Pulmonary artery endothelial cell (primary cell): ENCODE measurements at regions not wholly inside any gene's neighbourhood (a gene's known extent, or its start where the extent isn't known, plus 50 kb on each side); places are given as distances from the start of the nearest gene placed in this dataset.
"Not testable (repeated sequence)": the region's sequence is repeated elsewhere in the genome, so short reads cannot be mapped to it uniquely, and the experiment has no call there.

Experiments used
- DNase-seq: peaks from one replicate; pipeline ENCODE4 v3.0.0-alpha.2; 2011; ENCODE audit warnings: low read depth, low spot score

DNA sequence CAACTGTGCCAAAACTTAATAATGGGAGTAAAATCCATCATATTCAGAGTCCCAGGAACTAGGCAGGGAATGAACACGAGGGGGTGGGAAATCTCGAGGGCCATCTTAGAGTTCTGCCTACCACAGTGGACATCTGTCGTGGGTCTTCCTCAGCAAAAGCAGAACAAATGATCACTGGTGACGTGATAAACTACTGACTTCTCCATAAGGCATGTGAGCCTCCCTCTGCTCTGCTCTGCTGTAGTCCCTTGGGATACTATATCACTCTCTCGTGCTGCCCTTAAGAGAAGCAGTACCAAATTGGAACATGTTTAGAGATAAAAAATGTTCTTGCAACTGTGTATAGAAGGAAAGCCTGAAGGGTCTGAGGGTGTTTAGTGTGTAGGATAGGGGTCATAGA lies 180.5 kb downstream of the SPDYE17 start:
- not testable (repeated sequence) for DNase-seq

DNA sequence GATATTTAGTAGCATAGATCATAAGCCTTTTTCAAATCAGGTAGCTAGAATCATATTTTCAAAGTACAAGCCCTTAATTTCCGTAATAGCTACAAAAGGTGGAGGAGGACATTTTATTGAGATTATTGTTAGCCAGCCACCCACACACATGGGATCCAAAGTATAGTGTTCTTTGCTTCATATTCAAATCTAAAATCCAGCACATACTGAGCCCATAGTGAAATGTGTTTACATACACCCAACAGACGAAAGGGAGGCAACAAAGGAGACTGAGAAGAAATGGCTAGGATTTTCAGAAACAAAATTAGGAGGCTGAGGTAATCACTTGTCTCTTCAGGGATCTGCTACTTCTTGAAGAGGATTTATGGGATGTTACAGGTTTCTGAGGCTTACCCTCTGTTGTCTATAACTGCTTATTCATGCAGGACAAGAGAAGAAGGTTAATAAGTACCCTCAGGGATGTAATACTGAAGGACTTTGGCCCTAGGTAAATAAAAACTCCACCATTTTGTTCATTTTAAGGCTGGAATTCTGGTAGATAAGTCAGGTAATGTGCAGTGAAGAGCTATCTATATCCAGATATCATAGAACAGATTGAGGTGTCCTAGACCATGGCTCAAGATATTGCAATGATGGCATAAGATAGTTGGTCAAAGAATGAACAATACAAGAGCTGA lies 182.1 kb downstream of the SPDYE17 start:
- not testable (repeated sequence) for DNase-seq

DNA sequence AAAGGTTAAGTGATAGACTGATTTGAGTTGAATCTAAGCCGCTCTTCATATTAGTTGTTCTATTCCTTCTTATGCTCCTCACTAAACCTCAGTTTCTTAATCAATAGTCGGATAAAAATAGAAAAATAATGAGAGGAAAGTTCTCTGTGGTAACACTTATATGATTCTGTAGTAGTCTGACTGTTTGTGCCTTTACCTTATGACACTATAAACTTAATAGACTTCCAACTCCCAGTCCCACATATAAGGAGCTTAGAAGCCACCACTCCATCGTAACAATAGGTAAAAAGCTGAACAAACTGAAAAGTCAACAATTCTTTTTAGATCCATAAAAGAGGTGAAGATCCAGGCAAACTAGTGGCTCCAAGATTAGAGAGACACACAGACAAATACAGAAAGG lies 192.3 kb downstream of the SPDYE17 start:
- DNase-seq, result not testable (repeated sequence)

DNA sequence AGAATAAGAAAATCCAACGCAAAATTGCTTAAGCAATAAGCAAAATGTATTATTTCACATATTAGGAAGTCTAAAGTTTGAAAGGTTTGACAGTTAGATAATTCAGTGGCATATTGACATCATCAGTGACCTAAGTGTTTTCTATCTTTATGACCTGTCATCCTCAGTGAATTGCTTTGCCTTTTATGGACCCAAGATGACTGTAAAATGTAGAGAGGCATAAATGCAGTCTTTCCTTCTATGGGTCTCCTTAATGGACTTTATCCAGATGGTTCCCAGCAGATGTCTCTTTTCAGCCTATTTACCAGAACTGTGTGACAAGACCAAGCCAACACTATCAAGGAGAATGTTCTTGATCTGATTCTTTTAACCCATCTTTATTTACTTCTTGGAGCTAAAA lies 192.9 kb downstream of the SPDYE17 start:
- not testable (repeated sequence) for DNase-seq

DNA sequence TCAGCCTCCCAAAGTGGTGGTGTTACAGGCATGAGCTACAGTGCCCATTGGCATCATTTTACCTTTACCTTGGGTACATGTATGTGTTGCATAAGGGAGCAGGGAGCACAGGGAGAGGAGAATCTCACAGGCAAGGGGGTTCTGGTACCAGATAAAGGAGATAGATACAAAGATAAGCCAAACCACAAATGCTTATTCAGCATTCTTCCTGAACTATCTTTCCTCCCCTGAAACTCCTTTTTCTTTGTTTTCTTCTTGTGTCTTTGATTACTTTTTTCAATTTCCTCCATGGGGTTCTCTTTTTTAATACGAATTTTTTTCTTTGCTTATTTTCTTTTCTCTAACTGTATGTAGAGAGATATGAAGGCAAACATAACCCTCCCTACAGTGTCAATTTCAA lies 193.8 kb downstream of the SPDYE17 start:
- DNase-seq, result not testable (repeated sequence)

DNA sequence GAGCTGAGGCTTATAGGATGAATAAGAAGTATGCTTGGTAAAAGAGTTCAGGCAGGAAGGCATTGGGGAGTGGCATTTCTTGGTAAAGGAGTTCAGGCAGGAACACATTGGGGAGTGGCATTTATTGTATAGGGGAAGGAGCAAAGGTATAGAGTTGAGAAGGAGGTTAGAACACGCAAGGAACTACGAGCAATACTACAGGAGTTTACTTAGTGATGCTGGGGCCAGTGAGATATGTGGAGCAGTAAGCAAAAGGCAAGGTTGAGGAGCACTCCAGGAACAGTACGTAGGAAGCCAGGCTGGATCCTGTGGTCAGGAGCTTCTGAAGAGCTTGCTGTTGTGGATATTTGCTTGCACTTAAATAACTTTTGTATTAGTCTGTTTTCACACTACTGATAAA lies 202.2 kb upstream of the POMZP3 start:
- DNase-seq, result not testable (repeated sequence)

DNA sequence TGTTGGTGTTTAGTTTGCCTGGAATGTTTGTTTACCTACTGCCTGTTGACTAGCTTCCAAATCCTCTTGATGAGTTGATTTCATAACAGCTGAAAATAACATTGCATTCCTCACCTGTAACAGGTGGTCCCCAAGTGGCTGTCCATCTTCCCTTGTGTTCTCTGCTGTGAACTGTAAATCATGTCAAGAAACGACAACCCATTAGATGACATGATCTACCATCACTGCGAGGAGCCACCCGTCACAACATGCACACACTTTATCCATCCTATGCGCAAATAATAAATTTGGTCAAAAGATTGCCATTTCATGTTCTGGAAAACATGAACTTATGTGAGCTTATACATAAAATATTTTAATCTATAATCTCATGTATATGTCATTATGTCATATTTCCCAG lies 199.1 kb upstream of the POMZP3 start:
- DNase-seq, result not testable (repeated sequence)

DNA sequence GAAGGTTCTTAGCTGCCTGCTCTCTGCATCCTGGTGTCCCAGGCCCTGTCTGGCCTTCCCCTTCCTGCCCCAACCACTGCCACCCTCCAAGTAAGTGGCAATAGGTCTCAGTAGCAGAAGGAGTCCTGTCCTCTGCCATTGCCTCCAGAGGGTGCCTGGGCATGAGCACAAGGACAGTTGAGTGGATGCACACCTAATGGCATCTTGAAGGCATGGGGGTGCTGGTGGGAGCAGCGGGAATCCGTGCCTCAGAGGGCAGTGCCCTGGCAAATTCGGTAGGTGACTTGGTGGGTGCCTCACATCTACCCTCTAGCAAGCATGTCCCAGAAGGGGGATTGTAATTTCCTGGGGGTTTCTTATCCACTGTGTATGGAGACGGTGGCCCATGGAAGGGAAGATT lies 182.8 kb upstream of the POMZP3 start:
- not testable (repeated sequence) for DNase-seq

DNA sequence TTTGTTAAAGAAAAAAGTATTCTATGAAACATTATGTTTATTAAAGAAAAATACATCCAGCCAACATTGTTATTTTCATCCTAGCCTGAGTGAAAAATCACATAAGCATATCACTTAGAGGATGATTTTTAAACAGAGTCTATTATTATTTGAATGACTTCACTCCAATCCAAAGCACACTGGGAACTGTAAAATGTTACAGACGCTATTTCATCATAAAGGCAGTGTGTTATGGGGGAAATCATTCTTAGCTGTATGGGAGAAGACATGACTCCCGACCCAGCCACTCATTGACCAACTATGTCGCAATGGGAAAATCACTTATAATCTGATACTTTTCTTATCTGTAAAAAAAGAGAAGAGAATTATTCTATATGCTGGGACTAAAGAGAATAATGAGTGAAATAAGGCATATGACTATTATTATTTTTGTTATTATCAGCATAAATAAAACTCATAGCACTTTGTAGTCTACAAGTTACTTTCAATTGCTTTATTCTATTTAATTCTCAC lies 180.6 kb upstream of the POMZP3 start:
- not testable (repeated sequence) for DNase-seq

DNA sequence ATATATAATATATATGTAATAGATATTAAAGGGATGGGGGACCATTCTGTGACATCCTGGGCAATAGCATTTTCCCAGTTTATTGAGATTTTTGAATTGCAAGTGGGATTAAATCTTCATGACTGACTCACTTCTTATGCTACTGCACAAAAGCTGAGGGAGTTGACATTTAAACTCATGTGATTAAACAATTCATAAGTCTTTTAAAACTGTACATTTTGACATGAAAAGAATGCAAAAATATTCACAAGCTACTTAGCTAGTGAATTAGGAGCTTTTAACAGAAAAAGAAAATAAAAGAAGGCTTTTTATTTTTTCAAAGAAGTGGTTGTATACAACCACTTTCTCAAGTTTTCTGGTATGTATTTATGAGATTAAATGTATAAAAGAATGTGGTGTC lies 179.4 kb upstream of the POMZP3 start:
- DNase-seq, result not testable (repeated sequence)

DNA sequence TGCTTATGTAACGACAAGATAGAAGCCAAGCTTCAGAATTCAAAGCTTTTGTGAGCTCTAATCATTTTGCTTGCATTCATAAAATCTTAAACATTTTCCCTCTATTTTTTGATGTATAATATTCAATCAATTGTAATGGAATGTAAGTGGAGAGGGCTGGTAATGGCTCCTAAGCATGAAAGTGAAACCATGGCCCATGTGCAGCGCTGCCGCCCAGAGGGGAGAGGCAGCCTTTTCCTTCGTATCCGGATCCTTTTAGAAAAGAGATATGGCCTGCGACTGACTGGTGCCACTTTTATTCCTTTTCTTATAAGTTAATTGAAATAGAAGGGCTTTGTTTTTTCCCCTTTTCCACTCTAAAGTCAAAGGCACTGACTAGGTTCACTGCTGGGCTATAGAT lies 178.9 kb upstream of the POMZP3 start:
- DNase-seq, result not testable (repeated sequence)

DNA sequence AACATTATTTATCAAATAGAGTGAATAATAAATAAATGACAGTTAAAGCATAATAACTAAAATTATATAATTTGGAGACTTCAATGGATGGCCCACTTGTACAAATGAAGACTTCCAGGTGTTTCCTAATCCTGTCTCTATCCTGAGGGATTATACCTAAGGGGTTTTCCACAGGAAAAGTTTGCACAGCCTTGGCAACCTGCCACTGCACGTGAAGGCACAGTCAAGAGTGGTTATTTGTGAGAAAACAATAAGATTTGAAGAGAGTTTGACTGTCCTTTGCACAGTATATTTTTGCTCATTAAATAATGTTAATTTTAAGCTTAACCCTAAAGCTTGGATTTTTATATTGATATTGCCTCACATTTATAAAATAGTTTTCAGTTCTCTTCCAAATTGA lies 178.2 kb upstream of the POMZP3 start:
- peak; percentile 15 for DNase-seq

DNA sequence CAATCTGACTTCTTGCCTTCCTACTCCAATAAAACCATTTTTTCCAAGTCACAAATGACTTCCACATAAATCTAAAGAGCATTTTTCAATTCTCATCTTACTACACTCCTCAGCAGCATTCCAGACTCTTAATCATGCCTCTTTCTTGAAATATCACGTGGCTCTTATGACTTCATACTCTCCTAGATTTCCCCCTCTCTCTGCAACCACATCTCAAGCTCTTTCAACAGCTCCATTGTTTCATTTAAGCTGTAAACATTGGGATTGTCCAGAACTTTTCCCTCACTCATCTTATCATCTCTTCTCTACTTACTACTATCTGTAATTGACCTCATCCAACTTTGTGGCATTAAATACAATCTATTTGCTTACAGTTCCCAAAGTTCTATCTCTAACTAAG lies 170.6 kb upstream of the POMZP3 start:
- not testable (repeated sequence) for DNase-seq

DNA sequence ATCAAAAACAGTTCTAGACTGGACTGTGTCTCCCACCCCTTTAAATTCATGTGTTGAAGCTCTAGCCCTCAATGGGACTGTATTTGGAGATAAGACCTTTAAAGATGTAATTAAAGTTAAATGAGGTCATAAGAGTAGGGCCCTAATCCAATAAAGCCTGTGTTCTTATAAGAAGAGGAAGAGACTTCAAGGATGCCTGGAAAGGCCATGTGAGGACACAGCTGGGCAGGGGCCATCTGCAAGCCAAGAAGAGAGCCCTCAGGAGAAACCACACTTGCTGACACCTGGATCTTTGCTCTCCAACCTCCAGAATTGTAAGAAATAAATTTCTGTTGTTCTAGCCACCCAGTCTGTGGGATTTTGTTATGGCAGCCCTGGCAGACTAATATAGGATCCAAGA lies 153.6 kb upstream of the POMZP3 start:
- DNase-seq, result not testable (repeated sequence)

DNA sequence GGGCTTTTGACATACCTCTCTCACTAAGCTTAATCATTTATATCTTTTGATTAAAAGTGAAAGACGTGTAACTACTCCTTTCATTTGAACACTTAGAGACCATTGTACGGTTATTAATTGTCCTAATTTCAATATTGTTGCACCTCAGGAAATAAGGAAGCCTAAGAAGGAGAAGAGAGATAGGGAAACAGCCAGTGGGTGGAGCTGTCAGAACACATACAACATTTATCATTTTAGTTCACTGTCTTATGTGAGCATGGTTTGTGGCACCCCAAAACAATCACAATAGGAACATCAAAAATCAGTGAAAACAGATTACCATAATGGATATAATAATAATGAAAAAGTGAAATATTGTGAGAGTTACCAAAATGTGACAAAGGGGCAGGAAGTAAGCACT lies 147.2 kb upstream of the POMZP3 start:
- DNase-seq, result not testable (repeated sequence)

DNA sequence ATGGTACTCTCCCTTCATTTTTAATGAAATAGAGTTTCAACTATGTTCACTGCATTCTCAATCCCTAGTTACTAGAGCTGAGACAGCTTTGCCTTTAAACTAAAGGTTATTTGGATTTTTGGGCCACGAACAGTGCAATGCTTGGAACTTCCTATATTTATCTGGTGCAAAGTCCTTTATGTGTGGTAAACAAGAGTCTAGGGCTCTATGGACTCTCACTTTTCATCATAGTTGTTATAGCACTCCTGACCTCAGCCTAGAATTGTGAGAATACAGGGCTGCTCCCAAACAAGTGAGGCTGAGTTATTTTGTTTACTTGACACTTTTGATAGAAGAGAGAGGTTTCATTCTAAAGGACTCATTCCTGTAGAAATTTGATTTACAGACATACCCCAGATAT lies 144.9 kb upstream of the POMZP3 start:
- not testable (repeated sequence) for DNase-seq

DNA sequence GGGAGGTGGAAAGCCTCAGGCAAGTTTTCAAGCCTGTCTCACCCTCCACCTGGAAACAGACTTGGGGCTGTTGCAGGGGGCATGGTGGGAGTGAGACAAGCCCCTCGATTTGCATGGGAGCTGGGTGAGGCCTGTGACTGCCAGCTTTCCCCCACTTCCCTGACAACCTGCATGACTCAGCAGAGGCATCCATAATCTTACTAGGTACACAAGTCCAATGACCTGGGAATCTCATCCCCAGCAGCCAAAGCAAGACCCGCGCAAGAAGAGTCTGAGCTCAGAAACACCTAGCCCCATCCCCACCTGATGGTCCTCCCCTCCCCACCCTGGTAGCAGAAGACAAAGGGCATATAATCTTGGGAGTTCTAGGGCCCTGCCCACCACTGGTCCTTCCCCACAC lies 136.9 kb upstream of the POMZP3 start:
- DNase-seq, result not testable (repeated sequence)

DNA sequence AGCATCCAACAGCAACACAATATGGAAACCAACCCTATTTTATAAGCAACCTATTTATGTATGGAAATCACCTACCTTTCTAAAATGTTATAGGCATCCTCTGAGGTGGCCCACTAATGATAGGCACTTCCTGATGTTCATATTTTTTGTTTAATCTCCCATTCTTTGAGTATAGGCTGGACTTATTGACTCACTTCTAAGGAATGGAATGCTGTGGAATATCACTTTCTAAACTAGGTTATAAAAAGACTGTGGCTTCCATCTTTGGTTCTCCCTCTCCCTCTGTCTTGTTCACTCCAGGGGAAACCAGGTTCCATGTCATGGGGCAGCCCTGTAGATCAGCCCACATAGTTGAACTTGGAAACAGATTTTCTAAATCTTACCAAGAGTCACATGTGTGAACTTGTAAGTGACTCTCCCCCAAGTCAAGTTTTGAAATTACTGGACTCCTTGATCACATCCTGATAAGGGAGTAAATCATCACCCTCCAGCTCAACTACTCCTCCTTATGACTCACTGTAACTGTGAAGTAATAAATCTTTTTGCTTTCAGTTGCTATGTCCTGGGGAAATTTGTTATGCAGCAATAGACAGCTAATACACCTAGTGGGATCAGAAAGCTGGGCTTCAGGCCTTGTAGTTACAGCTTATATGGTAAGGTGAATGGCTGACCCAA lies 133.6 kb upstream of the POMZP3 start:
- not testable (repeated sequence) for DNase-seq

DNA sequence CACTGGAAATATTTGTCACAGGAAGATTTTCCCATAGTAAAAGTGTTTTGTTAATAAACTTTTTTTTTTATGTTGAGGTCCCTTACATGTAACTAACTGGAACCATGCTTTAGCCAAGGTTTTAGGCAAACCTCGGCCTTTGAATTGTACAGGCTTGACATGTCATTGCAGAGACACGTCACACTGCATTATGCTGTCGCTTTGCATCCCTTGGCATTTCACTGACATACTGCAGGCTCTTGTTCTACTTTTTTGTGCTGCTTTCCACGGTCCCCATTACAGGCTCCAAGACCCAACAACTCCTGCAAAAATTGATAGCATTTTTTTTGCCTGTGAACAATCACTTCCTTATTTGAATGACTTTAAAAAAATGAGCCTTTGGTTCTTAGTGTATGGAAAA lies 112.5 kb upstream of the POMZP3 start:
- DNase-seq, result not testable (repeated sequence)

DNA sequence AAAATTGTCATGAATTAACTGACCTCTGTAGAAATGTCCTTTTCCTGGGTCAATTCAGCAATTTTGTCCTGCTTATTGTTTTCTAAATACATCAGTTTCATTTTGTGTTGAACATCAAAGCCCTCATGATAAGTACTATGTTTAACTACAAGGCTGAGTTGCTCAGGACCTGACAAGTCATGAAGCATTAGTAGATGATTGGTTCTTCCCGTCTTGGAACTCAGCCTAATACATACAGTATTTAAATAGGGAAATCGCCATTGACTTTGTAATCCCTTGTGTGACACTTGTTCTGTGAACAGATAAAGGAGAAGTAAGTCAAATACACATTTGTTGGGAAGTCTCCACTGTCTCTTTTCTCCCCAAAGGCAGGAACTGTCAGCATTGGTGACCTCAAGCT lies 109.6 kb upstream of the POMZP3 start:
- DNase-seq, result not testable (repeated sequence)

DNA sequence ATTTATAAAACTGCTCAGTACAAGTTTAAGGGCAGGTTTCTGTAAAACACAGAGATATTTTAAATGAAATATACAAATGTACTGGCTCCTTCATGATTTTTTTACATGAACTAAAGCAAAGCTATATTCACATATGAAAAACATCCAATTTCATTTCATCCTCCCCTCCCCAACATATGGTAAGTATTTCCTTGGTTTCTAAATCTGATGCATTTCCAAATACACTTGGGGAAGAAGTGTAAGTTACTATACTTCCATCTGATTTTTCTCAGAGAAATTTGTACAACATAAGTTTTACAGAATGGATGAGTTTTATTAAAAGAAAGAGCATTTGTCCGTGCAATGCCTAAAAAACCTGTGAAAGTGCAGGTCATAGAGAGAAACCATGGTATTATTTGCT lies 109.0 kb upstream of the POMZP3 start:
- DNase-seq, result not testable (repeated sequence)

DNA sequence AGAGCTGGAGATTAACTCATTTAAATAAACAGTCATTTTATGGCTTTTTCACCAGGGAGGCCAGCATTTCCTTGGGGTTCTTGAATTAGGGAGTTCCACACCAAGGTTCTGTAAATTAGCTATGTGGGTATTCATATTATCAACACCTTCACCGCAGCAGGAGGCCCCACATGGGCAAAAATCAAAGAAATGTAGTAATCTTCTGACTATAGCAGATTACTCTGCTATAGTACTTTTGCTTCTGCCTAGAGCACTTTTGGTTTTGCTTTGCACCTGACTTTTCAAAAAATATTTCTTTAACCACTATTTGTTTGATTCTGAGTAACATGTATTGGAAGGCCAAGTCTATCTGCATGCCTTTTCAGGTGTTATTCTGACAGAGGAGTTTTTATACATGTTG lies 108.6 kb upstream of the POMZP3 start:
- not testable (repeated sequence) for DNase-seq

DNA sequence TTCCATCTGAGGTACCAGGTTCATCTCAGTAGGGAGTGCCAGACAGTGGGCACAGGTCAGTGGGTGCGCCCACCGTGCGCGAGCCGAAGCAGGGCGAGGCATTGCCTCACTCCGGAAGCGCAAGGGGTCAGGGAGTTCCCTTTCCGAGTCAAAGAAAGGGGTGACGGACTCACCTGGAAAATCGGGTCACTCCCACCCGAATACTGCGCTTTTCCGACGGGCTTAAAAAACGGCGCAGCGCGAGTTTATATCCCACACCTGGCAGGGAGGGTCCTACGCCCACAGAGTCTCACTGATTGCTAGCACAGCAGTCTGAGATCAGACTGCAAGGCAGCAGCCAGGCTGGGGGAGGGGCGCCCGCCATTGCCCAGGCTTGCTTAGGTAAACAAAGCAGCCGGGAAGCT lies 101.5 kb upstream of the POMZP3 start:
- DNase-seq, result not testable (repeated sequence)
